Esophagus squamous epithelium (tissue), 5 donors: ENCODE measurements at regions not wholly inside any gene's neighbourhood (a gene's known extent, or its start where the extent isn't known, plus 50 kb on each side); places are given as distances from the start of the nearest gene placed in this dataset.

ENCODE experiments used
- DNase-seq: peaks from one replicate; lab custom pipeline; 2025; lab: John Stamatoyannopoulos, UW
- H3K27ac ChIP-seq, 4 donors: fragments of 200-600 bp; sonication (generic); one replicate each; pipeline ENCODE4 v1.5.1; 2016 to 2019; ENCODE audit warnings: mild to moderate bottlenecking in 1 of 4
- H3K27me3 ChIP-seq, 4 donors: fragments of 200-600 bp; sonication (generic); 1 replicate in 3 of 4; 2 replicates in 1 of 4; pipeline versions ENCODE4 v1.5.1 to v1.6.0; 2017 to 2021; ENCODE audit warnings: antibody characterized with exemption in 1 of 4
- H3K36me3 ChIP-seq, 3 donors: fragments of 200-600 bp; sonication (generic); one replicate each; pipeline ENCODE4 v1.5.1; 2016 to 2019
- H3K4me1 ChIP-seq, 3 donors: fragments of 200-600 bp; sonication (generic); one replicate each; pipeline ENCODE4 v1.5.1; 2017 to 2019
- H3K4me3 ChIP-seq, 4 donors: fragments of 200-600 bp; sonication (generic); 1 replicate in 3 of 4; 2 replicates in 1 of 4; pipeline ENCODE4 v1.5.1; 2016 to 2019; ENCODE audit warnings: mild to moderate bottlenecking in 2 of 4, moderate library complexity in 1 of 4
- H3K9me3 ChIP-seq, 3 donors: fragments of 200-600 bp; sonication (generic); one replicate each; pipeline ENCODE4 v1.5.1; 2016 to 2019
- POLR2A ChIP-seq, 4 donors: fragments of 450-650 bp; IDR thresholded peaks; one replicate each; pipeline ENCODE4 v1.6.1; 2017; ENCODE audit warnings: antibody characterized with exemption in 4 of 4, mild to moderate bottlenecking in 4 of 4, moderate library complexity in 3 of 4
- WGBS, 2 donors: methylation state at CpG; one replicate each; pipeline ENCODE4 v1.1.5; 2018; 5-methylcytosine and 5-hydroxymethylcytosine counted together
- intact Hi-C: fragments of 100-400 bp; cut with DNase I; formaldehyde crosslinking; loops from one replicate; pipeline ENCODE4 v1.15.0; 2022
- TF ChIP-seq, protein P1 (sequence below), 6 experiments: fragments of 450-650 bp in 4 of 6; fragments of 200-600 bp in 2 of 6; sonication (generic) in 2 of 6; IDR thresholded peaks; one replicate each; pipeline ENCODE4 v1.5.1; 2016 to 2019; ENCODE audit warnings: antibody characterized with exemption in 6 of 6, mild to moderate bottlenecking in 4 of 6, moderate library complexity in 4 of 6
- donor health status: DM: yes; HTN: yes; CAD: no.

- Histone ChIP-seq H3K9me3 (no peaks in the 10 kb centered on the region), H3K4me1 (peaks cover 0 to 4% (median under 1%) of the 10 kb centered on the region in 3 donors), H3K36me3 (no peaks in the 10 kb centered on the region), H3K27me3 (peaks cover 0 to 2% (median 0%) of the 10 kb centered on the region in 4 donors), H3K27ac (peak overlapping the region in 3 of 4 donors; percentile 8 to 56 (median 29)), H3K4me3 (no peak overlapping the region)
- 68 to 79% methylated on average over 4 to 5 of the region's 5 CpGs for WGBS, 2 donors
- intact Hi-C loops, result no loop called here
- TF ChIP-seq, protein P1, sequence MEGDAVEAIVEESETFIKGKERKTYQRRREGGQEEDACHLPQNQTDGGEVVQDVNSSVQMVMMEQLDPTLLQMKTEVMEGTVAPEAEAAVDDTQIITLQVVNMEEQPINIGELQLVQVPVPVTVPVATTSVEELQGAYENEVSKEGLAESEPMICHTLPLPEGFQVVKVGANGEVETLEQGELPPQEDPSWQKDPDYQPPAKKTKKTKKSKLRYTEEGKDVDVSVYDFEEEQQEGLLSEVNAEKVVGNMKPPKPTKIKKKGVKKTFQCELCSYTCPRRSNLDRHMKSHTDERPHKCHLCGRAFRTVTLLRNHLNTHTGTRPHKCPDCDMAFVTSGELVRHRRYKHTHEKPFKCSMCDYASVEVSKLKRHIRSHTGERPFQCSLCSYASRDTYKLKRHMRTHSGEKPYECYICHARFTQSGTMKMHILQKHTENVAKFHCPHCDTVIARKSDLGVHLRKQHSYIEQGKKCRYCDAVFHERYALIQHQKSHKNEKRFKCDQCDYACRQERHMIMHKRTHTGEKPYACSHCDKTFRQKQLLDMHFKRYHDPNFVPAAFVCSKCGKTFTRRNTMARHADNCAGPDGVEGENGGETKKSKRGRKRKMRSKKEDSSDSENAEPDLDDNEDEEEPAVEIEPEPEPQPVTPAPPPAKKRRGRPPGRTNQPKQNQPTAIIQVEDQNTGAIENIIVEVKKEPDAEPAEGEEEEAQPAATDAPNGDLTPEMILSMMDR (IDR thresholded peaks at IDR 0.05), result no peak
- TF ChIP-seq POLR2A (IDR thresholded peaks at IDR 0.05), result no peak
- DNase-seq, result no peak
Measured at GRCh38 chr18:48470484-48471180, 61.4 kb upstream of the ZBTB7C start.

DNA sequence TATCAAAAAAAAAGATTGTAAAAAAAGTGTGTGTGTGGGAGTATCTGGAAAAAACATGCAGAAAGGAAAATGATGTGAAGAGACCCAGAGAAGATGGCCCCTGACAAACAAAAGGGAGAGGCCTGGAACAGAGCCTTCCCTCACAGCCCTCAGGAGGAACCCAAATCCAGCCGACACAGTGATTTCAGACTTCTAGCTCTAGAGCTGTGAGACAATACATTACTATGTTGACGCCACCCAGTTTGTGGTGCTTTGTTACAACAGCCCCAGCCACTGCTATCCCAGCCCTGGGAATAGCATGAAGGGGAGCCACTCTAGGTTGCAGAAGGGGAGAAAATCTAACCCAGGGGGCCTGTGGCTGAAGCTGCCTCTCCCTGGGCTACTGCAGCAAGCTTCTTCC lies 59.0 kb upstream of the ZBTB7C start:
- no peak for DNase-seq
- Histone ChIP-seq H3K27ac (no peak overlapping the region), H3K4me1 (peaks cover 0 to 4% (median 2%) of the 10 kb centered on the region in 3 donors), H3K4me3 (no peak overlapping the region), H3K9me3 (no peaks in the 10 kb centered on the region), H3K36me3 (no peaks in the 10 kb centered on the region), H3K27me3 (no peaks in the 10 kb centered on the region)
- intact Hi-C loops, result no loop called here
- 93 to 94% methylated on average over 2 of the region's 2 CpGs for WGBS, 2 donors
- no peak for TF ChIP-seq POLR2A (IDR thresholded peaks at IDR 0.05)
- TF ChIP-seq, protein P1 (IDR thresholded peaks at IDR 0.05), result no peak

DNA sequence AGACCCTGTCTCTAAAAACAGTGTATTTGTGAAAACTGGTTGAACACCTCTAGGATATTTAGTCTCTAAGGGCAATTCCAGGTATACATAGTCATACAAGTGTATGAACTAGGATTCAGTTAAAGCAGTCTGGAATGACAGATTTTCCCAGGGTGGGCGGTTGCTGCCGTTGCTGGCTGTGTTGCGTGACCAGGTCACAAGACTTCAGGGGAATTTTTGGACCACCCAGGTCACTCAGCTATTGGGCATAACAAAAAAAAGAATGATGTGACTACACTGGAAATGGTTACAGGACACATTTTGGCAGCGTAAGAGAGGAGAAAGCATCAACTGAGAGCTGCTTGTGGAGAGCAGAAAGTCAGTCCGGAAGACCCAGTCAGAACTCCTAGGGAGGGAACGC lies 58.0 kb upstream of the ZBTB7C start:
- no peak for DNase-seq
- Histone ChIP-seq H3K9me3 (no peaks in the 10 kb centered on the region), H3K36me3 (no peaks in the 10 kb centered on the region), H3K27ac (no peak overlapping the region), H3K27me3 (no peaks in the 10 kb centered on the region), H3K4me3 (no peak overlapping the region), H3K4me1 (peaks cover 0 to 11% (median 7%) of the 10 kb centered on the region in 3 donors)
- WGBS, 2 donors, result 89 to 93% methylated on average over 6 of the region's 6 CpGs
- intact Hi-C loops, result no loop called here
- TF ChIP-seq POLR2A (IDR thresholded peaks at IDR 0.05), result no peak
- TF ChIP-seq, protein P1 (IDR thresholded peaks at IDR 0.05), result no peak

DNA sequence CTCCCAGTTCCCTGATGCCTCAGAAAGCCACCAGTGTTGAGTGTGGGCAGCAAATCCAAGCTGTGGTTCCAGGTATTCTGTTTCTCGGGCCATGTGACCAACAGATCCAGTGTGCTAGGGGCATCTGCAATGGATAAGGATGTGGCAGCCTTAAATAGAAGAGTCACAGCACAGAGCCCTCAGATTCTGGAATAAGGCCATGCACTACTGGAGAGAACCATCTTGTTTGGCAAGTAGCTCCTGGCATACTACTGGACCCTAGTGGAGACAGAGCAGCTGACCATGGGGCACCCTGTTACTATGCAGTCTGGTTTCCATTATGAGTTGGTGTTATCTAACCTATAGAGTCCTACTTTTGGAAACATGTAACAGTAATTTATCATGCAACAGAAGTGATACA lies 53.3 kb upstream of the ZBTB7C start:
- Histone ChIP-seq H3K4me1 (peaks cover 0 to 47% (median 13%) of the 10 kb centered on the region in 3 donors), H3K27ac (no peak overlapping the region), H3K36me3 (no peaks in the 10 kb centered on the region), H3K27me3 (no peaks in the 10 kb centered on the region), H3K9me3 (no peaks in the 10 kb centered on the region), H3K4me3 (no peak overlapping the region)
- no peak for DNase-seq
- intact Hi-C loops, result no loop called here
- WGBS, 2 donors, result 67 to 88% methylated on average over 1 of the region's 1 CpG
- TF ChIP-seq, protein P1 (IDR thresholded peaks at IDR 0.05), result no peak
- TF ChIP-seq POLR2A (IDR thresholded peaks at IDR 0.05), result no peak

- Histone ChIP-seq H3K4me1 (peaks cover 1 to 61% (median 17%) of the 10 kb centered on the region in 3 donors), H3K27me3 (no peaks in the 10 kb centered on the region), H3K27ac (peak overlapping the region in 1 of 4 donors; percentile 1), H3K9me3 (no peaks in the 10 kb centered on the region), H3K36me3 (no peaks in the 10 kb centered on the region), H3K4me3 (no peak overlapping the region)
- DNase-seq, result no peak
- TF ChIP-seq, protein P1 (IDR thresholded peaks at IDR 0.05), result no peak
- no peak for TF ChIP-seq POLR2A (IDR thresholded peaks at IDR 0.05)
- WGBS, 2 donors, result 76% methylated on average over 3 of the region's 3 CpGs
- intact Hi-C loops, result no loop called here
Measured at GRCh38 chr18:48460929-48461583, 51.9 kb upstream of the ZBTB7C start.
